GM21576 (cell line): ENCODE measurements at regions not wholly inside any gene's neighbourhood (a gene's known extent, or its start where the extent isn't known, plus 50 kb on each side); places are given as distances from the start of the nearest gene placed in this dataset.
A peak's percentile ranks its signal among the peaks of the same experiment; 100 is the strongest.

Source experiments
- ATAC-seq: cut with Tn5 transposase; IDR thresholded peaks from one replicate; pipeline ENCODE4 v1.9.1; 2021; ENCODE audit warnings: mild to moderate bottlenecking, moderate library complexity; ENCODE audit not compliant: unreplicated experiment

- no peak for ATAC-seq
Observed at GRCh38 chr4:123308667-123309066, 87.9 kb upstream of the SPRY1 start.

DNA sequence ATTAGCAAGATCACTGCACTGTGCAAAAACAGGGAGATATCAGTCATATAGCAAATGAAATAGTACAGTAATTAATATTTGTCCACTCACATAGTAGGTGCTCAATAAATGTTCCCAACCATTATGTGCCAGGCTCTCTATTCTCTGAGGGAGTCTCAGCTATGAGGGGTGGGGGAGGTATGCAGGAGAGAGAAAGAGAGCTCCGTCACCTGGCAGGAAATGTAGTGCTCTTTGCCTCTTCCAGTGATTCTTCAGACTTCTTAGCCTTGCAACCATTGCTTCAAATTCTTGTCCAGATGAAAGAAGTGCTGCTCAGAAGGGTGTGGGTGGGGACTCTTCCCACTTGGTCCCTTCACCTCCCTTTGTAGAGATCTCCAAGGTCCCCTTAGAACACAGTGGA lies 84.5 kb upstream of the SPRY1 start:
- no peak for ATAC-seq

- ATAC-seq: no peak
Observed at GRCh38 chr4:123312951-123313592, 83.5 kb upstream of the SPRY1 start.

DNA sequence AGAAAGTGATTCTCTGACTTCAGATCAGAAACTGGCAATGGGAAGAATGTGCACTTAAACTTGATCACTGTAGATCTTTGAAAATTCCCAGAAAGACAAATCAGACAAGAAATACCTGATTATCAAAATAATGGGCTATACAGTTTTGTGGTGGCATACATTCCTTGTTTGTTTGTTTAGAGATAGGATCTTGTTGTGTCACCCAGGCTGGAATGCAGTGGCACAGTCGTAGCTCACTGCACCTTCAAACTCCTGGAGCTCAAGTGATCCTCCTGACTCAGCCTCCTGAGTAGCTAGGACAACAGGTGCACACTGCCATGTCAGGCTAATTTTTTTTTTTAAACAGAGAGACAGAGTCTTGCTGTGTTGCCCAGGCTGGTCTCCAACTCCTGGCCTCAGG lies 81.0 kb upstream of the SPRY1 start:
- ATAC-seq: no peak

DNA sequence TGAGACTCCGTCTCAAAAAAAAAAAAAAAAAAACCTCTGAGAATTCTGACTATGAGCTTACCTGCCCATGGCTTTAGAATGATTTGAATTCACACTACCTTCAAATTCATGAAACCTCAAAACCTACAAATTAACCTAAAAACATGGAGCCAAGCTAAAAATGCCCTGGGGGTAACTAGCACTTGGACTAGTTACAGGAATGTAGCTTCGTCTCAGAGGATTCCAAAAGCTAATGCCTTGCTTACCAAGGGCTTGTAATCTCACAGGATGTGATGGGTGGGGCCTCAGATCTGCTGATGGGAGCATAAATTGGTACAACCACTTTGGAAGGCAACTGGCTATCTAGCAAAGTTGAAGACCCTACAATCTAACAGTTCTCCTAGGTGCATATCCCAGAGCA lies 79.4 kb upstream of the SPRY1 start:
- ATAC-seq: no peak

DNA sequence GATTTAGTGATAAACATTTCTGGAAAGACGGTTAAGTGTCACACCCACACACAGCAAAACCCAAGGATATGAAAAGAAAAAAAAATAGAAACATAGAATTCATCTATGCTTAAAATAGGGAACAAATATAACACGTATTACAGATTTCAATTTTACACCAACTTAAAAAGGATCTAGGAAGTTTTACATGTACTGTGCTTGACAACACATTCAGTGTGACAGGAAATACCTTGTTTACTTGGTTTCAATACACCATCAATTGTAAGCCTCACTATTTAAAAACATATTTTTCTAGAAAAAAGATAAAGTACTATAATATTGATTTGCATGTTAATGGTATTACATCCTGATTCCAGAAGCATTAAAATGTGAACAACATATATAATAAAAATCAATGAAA lies 77.0 kb upstream of the SPRY1 start:
- ATAC-seq: no peak

- ATAC-seq: no peak
Observed at GRCh38 chr4:123323998-123324397, 72.6 kb upstream of the SPRY1 start.

DNA sequence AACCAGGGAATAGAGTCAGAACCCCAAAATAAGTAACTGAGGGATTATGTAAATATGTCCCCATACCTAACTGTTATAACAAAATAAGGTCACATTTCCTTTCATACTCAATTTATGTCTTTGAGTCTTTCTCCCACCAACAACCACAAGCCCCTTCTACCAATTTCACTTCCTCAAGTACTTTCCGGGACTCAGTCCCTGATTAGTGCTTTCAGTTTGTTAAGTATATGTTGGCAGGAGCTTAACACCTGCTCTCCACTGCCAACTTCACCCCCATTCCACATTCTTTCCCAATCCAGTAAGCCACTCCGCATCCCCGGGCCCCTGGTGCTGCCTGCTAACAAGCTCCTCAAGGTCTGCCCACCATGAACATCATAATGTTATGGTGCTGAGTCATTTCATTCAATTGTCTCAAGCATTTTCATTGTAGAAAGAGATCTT lies 71.3 kb upstream of the SPRY1 start:
- peak; percentile 99 for ATAC-seq

DNA sequence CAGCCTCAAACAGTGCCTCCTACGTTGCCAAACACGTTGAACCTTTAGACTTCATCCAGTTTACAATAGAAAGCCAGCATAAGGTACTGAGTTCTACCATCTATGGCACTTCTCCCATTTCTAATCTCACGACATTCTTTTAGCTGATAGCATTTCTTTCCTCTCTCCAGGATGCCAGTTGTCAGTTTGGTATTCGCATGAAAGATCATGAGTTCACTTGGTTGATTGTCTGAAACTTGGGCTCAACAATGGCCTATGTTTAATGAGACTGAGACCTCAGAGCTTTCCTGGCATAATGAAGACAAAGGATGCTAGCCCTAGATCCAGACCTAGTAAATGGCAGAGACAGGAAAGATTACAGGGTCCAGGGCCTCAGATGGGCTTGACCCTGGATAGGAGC lies 69.2 kb upstream of the SPRY1 start:
- no peak for ATAC-seq

GRCh38 chr4:123327846-123328429 lies 68.7 kb upstream of the SPRY1 start:
- no peak for ATAC-seq

- ATAC-seq: no peak
Observed at GRCh38 chr4:123338715-123339114, 57.9 kb upstream of the SPRY1 start.

- no peak for ATAC-seq
Observed at GRCh38 chr4:123339507-123340380, 56.9 kb upstream of the SPRY1 start.

DNA sequence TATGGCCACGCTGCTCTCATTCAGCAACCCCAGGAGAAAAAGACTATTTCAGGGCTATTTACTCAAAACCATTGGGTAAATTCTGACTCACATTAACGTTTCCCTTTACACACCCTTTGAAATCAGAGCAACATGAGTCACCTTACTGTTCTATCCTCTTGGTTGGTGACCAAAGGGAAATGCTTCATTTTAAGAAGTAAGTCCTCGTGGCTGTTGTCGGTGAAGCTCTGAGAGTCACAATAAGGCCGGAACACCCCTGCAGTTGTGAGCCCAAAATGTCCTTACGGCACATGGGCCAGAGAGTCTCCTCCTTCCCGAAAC lies 56.3 kb upstream of the SPRY1 start:
- ATAC-seq: no peak

DNA sequence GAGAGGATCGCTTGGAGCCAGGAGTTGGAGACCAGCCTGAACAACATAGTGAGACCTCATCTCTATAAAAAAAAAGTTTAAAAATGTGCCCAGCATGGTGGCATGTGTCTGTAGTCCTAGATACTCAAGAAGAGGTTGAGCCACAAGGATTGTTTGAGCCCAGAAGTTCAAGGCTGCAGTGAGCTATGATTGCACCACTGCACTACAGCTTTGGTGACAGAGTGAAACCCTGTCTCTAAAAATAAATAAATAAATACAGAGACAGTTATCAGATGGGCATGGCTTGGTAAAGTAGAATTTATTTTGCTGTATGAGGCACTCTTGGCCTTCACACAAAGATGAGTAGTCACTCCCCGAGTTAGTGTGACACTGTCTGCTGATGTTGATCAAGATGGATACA lies 54.1 kb upstream of the SPRY1 start:
- no peak for ATAC-seq

GRCh38 chr4:123343400-123344041 lies 53.1 kb upstream of the SPRY1 start:
- no peak for ATAC-seq

GRCh38 chr4:123345137-123345934 lies 51.3 kb upstream of the SPRY1 start:
- ATAC-seq: no peak

DNA sequence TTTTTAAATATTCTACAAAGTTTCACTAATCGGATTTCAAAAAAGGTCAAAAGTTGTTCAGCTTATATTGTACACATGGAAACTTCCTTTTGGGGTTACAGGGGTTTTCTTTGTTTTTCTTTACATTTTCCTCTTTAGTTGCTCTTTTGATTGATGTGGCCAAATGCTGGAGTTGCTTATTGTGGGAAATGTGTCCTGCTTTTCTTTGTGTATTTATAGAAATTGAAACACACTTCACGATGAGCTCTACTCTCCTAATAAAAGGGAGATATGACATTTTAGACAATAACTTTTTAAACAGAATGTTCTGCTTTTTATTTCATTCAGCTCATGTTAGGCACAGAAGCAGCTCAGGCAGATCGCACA lies 50.7 kb upstream of the SPRY1 start:
- ATAC-seq: no peak

DNA sequence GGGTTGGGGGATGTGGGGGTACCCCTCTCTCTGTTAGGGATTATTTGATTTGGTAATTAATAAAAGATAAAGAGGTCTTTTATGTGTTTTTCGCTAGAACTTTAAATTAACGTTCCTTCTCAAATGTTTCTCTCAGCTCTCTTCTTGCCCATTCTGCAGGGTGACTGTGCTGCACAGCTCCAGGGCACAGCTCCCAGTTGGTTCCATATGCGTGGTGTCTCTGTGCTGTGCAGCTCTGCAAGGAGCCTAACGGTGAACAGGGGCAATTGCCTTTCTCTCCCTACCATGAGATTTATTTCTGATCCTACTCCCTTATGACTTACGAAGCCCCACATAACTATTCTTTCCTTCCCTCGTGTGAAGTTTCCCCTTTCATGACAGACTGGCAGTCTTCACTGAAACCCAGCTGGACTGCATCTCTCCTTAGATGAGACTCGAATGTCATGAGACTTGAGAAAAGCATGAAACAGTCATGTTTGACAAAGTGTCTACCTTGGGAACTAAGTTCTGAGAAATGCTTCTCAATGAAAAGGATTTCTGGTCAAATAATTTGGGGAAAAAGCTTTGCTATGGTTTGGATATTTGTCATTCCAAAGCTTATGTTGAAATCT lies 50.2 kb upstream of the SPRY1 start:
- no peak for ATAC-seq
